ENCODE measurements at regions not wholly inside any gene's neighbourhood (a gene's known extent, or its start where the extent isn't known, plus 50 kb on each side); places are given as distances from the start of the nearest gene placed in this dataset.

DNA sequence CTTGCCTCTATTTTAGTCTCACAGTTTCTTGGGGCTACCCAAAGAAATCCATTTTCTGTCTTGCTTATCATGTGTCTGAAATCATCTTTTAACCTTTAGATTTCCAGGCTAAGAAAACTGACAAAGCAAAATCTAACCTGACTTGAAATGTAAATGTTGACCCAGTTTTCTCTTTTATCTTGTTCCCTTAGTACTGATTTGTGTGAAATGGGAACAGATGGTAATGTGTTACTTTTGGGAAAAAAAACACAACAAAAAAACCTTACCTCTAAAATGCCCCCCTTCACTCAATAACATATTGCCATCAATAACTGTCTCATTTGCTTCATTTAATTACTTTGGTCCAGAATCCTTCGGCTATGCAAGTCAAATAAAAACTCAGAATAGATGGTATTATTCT lies 383.2 kb upstream of the DCN start:
- TF ChIP-seq SUZ12 (IDR thresholded peaks at IDR 0.05; ENCODE audit: extremely low read depth, insufficient read depth, insufficient read length) (no peak), YY1 (IDR thresholded peaks at IDR 0.05; ENCODE audit: insufficient read depth, insufficient read length) (no peak)
